ENCODE measurements at regions not wholly inside any gene's neighbourhood (a gene's known extent, or its start where the extent isn't known, plus 50 kb on each side); places are given as distances from the start of the nearest gene placed in this dataset.
"Not testable (repeated sequence)": the region's sequence is repeated elsewhere in the genome, so short reads cannot be mapped to it uniquely, and the experiment has no call there.

GRCh38 chrX:121733514-121733913, 686.1 kb downstream of the GLUD2 start:
- no peak overlapping the region for H3K4me3 Mint-ChIP-seq
- H4K20me1 ChIP-seq (ENCODE audit: insufficient read depth, low read length) = no peaks in the 10 kb centered on the region

GRCh38 chrX:121746105-121746504, 698.7 kb downstream of the GLUD2 start:
- H3K27me3 Mint-ChIP-seq (ENCODE audit: low read depth in 3 of 3) = no peaks in the 10 kb centered on the region
- no peaks in the 10 kb centered on the region for H3K4me1 Mint-ChIP-seq
- peaks cover 0 to 3% (median 0%) of the 10 kb centered on the region in 7 donors for H3K9me3 Mint-ChIP-seq
- TF ChIP-seq, protein P1, sequence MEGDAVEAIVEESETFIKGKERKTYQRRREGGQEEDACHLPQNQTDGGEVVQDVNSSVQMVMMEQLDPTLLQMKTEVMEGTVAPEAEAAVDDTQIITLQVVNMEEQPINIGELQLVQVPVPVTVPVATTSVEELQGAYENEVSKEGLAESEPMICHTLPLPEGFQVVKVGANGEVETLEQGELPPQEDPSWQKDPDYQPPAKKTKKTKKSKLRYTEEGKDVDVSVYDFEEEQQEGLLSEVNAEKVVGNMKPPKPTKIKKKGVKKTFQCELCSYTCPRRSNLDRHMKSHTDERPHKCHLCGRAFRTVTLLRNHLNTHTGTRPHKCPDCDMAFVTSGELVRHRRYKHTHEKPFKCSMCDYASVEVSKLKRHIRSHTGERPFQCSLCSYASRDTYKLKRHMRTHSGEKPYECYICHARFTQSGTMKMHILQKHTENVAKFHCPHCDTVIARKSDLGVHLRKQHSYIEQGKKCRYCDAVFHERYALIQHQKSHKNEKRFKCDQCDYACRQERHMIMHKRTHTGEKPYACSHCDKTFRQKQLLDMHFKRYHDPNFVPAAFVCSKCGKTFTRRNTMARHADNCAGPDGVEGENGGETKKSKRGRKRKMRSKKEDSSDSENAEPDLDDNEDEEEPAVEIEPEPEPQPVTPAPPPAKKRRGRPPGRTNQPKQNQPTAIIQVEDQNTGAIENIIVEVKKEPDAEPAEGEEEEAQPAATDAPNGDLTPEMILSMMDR (IDR thresholded peaks at IDR 0.05) = no peak
- no peaks in the 10 kb centered on the region for H3K36me3 Mint-ChIP-seq
- Histone ChIP-seq H4K20me1 (ENCODE audit: insufficient read depth, low read length) (no peaks in the 10 kb centered on the region), H3K4me2 (replicated peaks; ENCODE audit: extremely low read depth, low read length, poor library complexity, severe bottlenecking) (no peak overlapping the region), H3K27me3 (ENCODE audit: control insufficient read depth in 2 of 2, insufficient read depth in 2 of 2, low read length in 2 of 2) (no peaks in the 10 kb centered on the region), H2AFZ (ENCODE audit: insufficient read depth, low read depth, low read length, poor library complexity, severe bottlenecking) (no peak overlapping the region), H3K9me3 (replicated peaks in 1 of 2; ENCODE audit: control insufficient read depth in 1 of 2, insufficient read depth in 1 of 2, low read length in 2 of 2) (no peaks in the 10 kb centered on the region), H3K9ac (ENCODE audit: insufficient read depth, low read length, poor library complexity, severe bottlenecking) (no peak overlapping the region), H3K4me3 (replicated peaks in 1 of 3; ENCODE audit: low read depth in 2 of 3, low read length in 3 of 3) (no peak overlapping the region), H3K4me1 (ENCODE audit: control insufficient read depth in 1 of 2, insufficient read depth in 2 of 2, low read length in 2 of 2) (no peaks in the 10 kb centered on the region), H3K27ac (ENCODE audit: low read depth in 1 of 2, low read length in 2 of 2) (no peak overlapping the region), H3K79me2 (ENCODE audit: insufficient read depth, low read length) (no peaks in the 10 kb centered on the region), H3K36me3 (replicated peaks in 1 of 2; ENCODE audit: control insufficient read depth in 1 of 2, insufficient read depth in 2 of 2, low read length in 2 of 2) (no peaks in the 10 kb centered on the region)
- H3K4me3 Mint-ChIP-seq = no peak overlapping the region
- DNase-seq = no peak
- intact Hi-C loops (cut with micrococcal nuclease) = no loop called here
- no CpG with 5 or more reads among the region's 2 CpGs for WGBS (ENCODE audit: insufficient coverage)
- H3K27ac Mint-ChIP-seq = no peak overlapping the region

More at GRCh38 chrX:121733514-121733913, 686.1 kb downstream of the GLUD2 start:
- Histone ChIP-seq H3K36me3 (replicated peaks in 1 of 2; ENCODE audit: control insufficient read depth in 1 of 2, insufficient read depth in 2 of 2, low read length in 2 of 2) (no peaks in the 10 kb centered on the region), H3K79me2 (ENCODE audit: insufficient read depth, low read length) (no peaks in the 10 kb centered on the region), H3K27ac (ENCODE audit: low read depth in 1 of 2, low read length in 2 of 2) (no peak overlapping the region), H3K4me1 (ENCODE audit: control insufficient read depth in 1 of 2, insufficient read depth in 2 of 2, low read length in 2 of 2) (no peaks in the 10 kb centered on the region), H3K9ac (ENCODE audit: insufficient read depth, low read length, poor library complexity, severe bottlenecking) (no peak overlapping the region), H3K9me3 (replicated peaks in 1 of 2; ENCODE audit: control insufficient read depth in 1 of 2, insufficient read depth in 1 of 2, low read length in 2 of 2) (peaks cover 0 to 11% of the 10 kb centered on the region in 2 donors), H3K4me3 (replicated peaks in 1 of 3; ENCODE audit: low read depth in 2 of 3, low read length in 3 of 3) (no peak overlapping the region), H2AFZ (ENCODE audit: insufficient read depth, low read depth, low read length, poor library complexity, severe bottlenecking) (no peak overlapping the region), H3K27me3 (ENCODE audit: control insufficient read depth in 2 of 2, insufficient read depth in 2 of 2, low read length in 2 of 2) (no peaks in the 10 kb centered on the region), H3K4me2 (replicated peaks; ENCODE audit: extremely low read depth, low read length, poor library complexity, severe bottlenecking) (no peak overlapping the region)
- intact Hi-C loops (cut with micrococcal nuclease) = no loop called here
- Mint-ChIP-seq H3K4me1 (no peaks in the 10 kb centered on the region), H3K9me3 (peaks cover 0 to 6% (median 0%) of the 10 kb centered on the region in 7 donors), H3K36me3 (no peaks in the 10 kb centered on the region), H3K27ac (no peak overlapping the region), H3K27me3 (ENCODE audit: low read depth in 3 of 3) (no peaks in the 10 kb centered on the region)
- no peak for DNase-seq
- TF ChIP-seq, protein P1 (IDR thresholded peaks at IDR 0.05) = no peak
- WGBS (ENCODE audit: insufficient coverage) = no CpG with 5 or more reads among the region's 1 CpG

DNA sequence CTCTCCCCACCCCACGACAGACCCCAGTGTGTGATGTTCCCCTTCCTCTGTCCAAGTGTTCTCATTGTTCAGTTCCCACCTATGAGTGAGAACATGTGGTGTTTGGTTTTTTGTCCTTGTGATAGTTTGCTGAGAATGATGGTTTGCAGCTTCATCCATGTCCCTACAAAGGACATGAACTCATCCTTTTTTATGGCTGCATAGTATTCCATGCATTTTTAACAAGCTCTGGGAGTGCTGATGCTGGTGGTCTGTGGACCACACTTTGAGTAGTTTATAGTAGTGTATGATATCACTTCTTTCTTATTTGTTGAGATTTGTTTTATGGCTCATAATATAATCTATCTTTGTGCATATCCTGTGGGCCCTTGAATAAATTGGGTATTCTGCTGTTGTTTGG, 706.2 kb downstream of the GLUD2 start:
- intact Hi-C loops (cut with micrococcal nuclease); H3K4me1 ChIP-seq (ENCODE audit: control insufficient read depth in 1 of 2, insufficient read depth in 2 of 2, low read length in 2 of 2); H3K9me3 Mint-ChIP-seq; H3K79me2 ChIP-seq (ENCODE audit: insufficient read depth, low read length); H4K20me1 ChIP-seq (ENCODE audit: insufficient read depth, low read length); H3K4me3 ChIP-seq (replicated peaks in 1 of 3; ENCODE audit: low read depth in 2 of 3, low read length in 3 of 3); H2AFZ ChIP-seq (ENCODE audit: insufficient read depth, low read depth, low read length, poor library complexity, severe bottlenecking); H3K36me3 ChIP-seq (replicated peaks in 1 of 2; ENCODE audit: control insufficient read depth in 1 of 2, insufficient read depth in 2 of 2, low read length in 2 of 2); H3K9ac ChIP-seq (ENCODE audit: insufficient read depth, low read length, poor library complexity, severe bottlenecking); H3K27me3 ChIP-seq (ENCODE audit: control insufficient read depth in 2 of 2, insufficient read depth in 2 of 2, low read length in 2 of 2); DNase-seq; H3K27ac Mint-ChIP-seq; H3K4me3 Mint-ChIP-seq; H3K27me3 Mint-ChIP-seq (ENCODE audit: low read depth in 3 of 3); H3K9me3 ChIP-seq (replicated peaks in 1 of 2; ENCODE audit: control insufficient read depth in 1 of 2, insufficient read depth in 1 of 2, low read length in 2 of 2); H3K4me2 ChIP-seq (replicated peaks; ENCODE audit: extremely low read depth, low read length, poor library complexity, severe bottlenecking); H3K4me1 Mint-ChIP-seq; H3K36me3 Mint-ChIP-seq; H3K27ac ChIP-seq (ENCODE audit: low read depth in 1 of 2, low read length in 2 of 2): not testable (repeated sequence)
- no CpG with 5 or more reads among the region's 1 CpG for WGBS (ENCODE audit: insufficient coverage)

All from CD14-positive monocyte (primary cell).